Gastrocnemius medialis (tissue), 4 donors: ENCODE measurements at regions not wholly inside any gene's neighbourhood (a gene's known extent, or its start where the extent isn't known, plus 50 kb on each side); places are given as distances from the start of the nearest gene placed in this dataset.

Source experiments
- CTCF ChIP-seq, 5 experiments: fragments of 450-650 bp in 3 of 5; fragments of 200-600 bp in 2 of 5; sonication (generic) in 2 of 5; IDR thresholded peaks in 4 of 5; conservative IDR thresholded peaks in 1 of 5; 1 replicate in 4 of 5; 2 replicates in 1 of 5; pipeline ENCODE4 v1.5.1; 2016 to 2019; ENCODE audit warnings: antibody characterized with exemption in 5 of 5, mild to moderate bottlenecking in 3 of 5, moderate library complexity in 3 of 5
- POLR2A ChIP-seq, 2 donors: fragments of 450-650 bp; IDR thresholded peaks; one replicate each; pipeline ENCODE4 v1.6.1; 2017; ENCODE audit warnings: antibody characterized with exemption in 2 of 2, mild to moderate bottlenecking in 2 of 2, moderate library complexity in 2 of 2

DNA sequence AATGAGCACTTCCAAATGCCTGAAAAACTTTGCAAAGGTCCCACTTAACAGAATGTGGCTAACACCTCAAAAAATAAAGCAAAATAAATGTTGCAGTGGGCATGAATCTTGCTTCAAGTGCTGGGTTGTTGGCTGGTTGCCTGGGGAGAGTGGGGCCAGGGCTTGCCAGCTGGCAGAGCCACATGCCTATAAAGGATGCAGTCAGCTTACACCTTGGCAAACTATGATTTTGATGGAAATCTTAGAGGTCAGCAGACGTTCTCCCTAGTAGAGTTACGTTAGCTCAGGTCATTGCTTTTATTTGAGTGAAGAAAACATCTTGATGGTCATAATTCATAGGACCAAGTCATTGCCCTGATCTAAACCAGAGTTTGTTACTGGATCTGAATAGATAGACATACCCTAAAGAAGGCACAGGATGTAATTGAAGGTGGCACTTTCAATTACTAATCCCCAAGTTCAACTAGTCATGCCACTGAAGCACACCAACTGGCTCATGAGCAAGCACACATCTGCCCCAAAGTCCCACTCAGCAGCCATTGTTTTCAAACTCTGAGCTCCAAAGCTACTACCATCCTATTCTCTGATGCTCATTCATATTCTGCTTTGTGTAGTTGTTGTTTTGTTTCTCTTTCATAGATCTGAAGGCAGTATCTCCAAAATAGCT, 51.2 kb upstream of the ZSWIM6 start:
- TF ChIP-seq CTCF (IDR thresholded peaks at IDR 0.05 in 4 of 5, conservative IDR thresholded peaks at IDR 0.05 in 1 of 5) (no peak), POLR2A (IDR thresholded peaks at IDR 0.05) (no peak)
